ENCODE measurements at regions not wholly inside any gene's neighbourhood (a gene's known extent, or its start where the extent isn't known, plus 50 kb on each side); places are given as distances from the start of the nearest gene placed in this dataset.

- TF ChIP-seq CTCF (IDR thresholded peaks at IDR 0.05) = no peak
- TF ChIP-seq POLR2A (IDR thresholded peaks at IDR 0.05) = no peak
Observed at GRCh38 chr5:168014433-168015123, 276.9 kb upstream of the WWC1 start.
